OCI-LY1 (cell line): ENCODE measurements at regions not wholly inside any gene's neighbourhood (a gene's known extent, or its start where the extent isn't known, plus 50 kb on each side); places are given as distances from the start of the nearest gene placed in this dataset.

Source experiments
- H2AFZ ChIP-seq: fragments of 200-600 bp; sonication (generic), shearing (Covaris generic); 2 replicates; pipeline ENCODE4 v1.6.0; 2014; ENCODE audit warnings: antibody characterized with exemption, mild to moderate bottlenecking, low read length
- H3F3A ChIP-seq: fragments of 200-600 bp; sonication (generic), shearing (Covaris generic); 2 replicates; pipeline ENCODE4 v1.6.0; 2014; ENCODE audit warnings: mild to moderate bottlenecking, antibody characterized with exemption, low read length, moderate library complexity; ENCODE audit not compliant: insufficient read depth
- H3K27ac ChIP-seq: fragments of 200-600 bp; sonication (generic); 2 replicates; pipeline ENCODE4 v1.5.1; 2014; ENCODE audit warnings: low read length, mixed run types, mild to moderate bottlenecking, low read depth; ENCODE audit not compliant: poor library complexity, severe bottlenecking
- H3K27me3 ChIP-seq: fragments of 200-600 bp; sonication (generic); 2 replicates; pipeline ENCODE4 v1.6.0; 2014; ENCODE audit warnings: antibody characterized with exemption, mild to moderate bottlenecking, low read length, moderate library complexity; ENCODE audit not compliant: insufficient read depth
- H3K36me3 ChIP-seq: fragments of 200-600 bp; sonication (generic); 2 replicates; pipeline ENCODE4 v1.6.1; 2014; ENCODE audit warnings: mild to moderate bottlenecking, antibody characterized with exemption, low read length, moderate library complexity, mixed read lengths; ENCODE audit not compliant: insufficient read depth
- H3K4me1 ChIP-seq: fragments of 200-600 bp; sonication (generic); 2 replicates; pipeline ENCODE4 v1.5.1; 2014; ENCODE audit warnings: mild to moderate bottlenecking, low read length, moderate library complexity; ENCODE audit not compliant: insufficient read depth, severe bottlenecking
- H3K4me2 ChIP-seq: fragments of 200-600 bp; sonication (generic), shearing (Covaris generic); 2 replicates; pipeline ENCODE4 v1.6.1; 2014; ENCODE audit warnings: low read length
- H3K4me3 ChIP-seq: fragments of 200-600 bp; sonication (generic); 2 replicates; pipeline ENCODE4 v1.5.1; 2014; ENCODE audit warnings: low read length, low read depth, mild to moderate bottlenecking, mixed read lengths; ENCODE audit not compliant: poor library complexity, severe bottlenecking
- H3K79me2 ChIP-seq: fragments of 200-600 bp; shearing (Covaris generic); 2 replicates; pipeline ENCODE4 v1.6.1; 2016; ENCODE audit warnings: mixed run types, low read length, mixed read lengths; ENCODE audit not compliant: insufficient read depth
- H3K9ac ChIP-seq: fragments of 200-600 bp; sonication (generic), shearing (Covaris generic); 2 replicates; pipeline ENCODE4 v1.6.1; 2014; ENCODE audit warnings: mild to moderate bottlenecking, low read length, mixed read lengths
- H3K9me2 ChIP-seq: fragments of 200-600 bp; sonication (generic), shearing (Covaris generic); 2 replicates; pipeline ENCODE4 v1.6.1; 2014; ENCODE audit warnings: low read depth, mild to moderate bottlenecking, low read length, mixed read lengths
- H3K9me3 ChIP-seq: fragments of 200-600 bp; shearing (Covaris generic); 2 replicates; pipeline ENCODE4 v1.6.1; 2014; ENCODE audit warnings: low read length, mixed read lengths
- H4K20me1 ChIP-seq: fragments of 200-600 bp; sonication (generic), shearing (Covaris generic); 2 replicates; pipeline ENCODE4 v1.6.0; 2016; ENCODE audit warnings: mild to moderate bottlenecking, low read length; ENCODE audit not compliant: insufficient read depth
- CTCF ChIP-seq: fragments of 200-600 bp; sonication (generic), shearing (Covaris generic); IDR thresholded peaks from 2 replicates; pipeline ENCODE4 v1.5.1; 2017; ENCODE audit warnings: mild to moderate bottlenecking, antibody characterized with exemption, low read length, moderate library complexity, mixed read lengths
- EZH2 ChIP-seq: fragments of 200-600 bp; sonication (generic), shearing (Covaris generic); IDR thresholded peaks from 2 replicates; pipeline ENCODE4 v1.8.0; 2017; ENCODE audit warnings: borderline replicate concordance, mixed run types, mild to moderate bottlenecking, antibody characterized with exemption, low read length, moderate library complexity, mixed read lengths

- no peaks in the 10 kb centered on the region for H3K36me3 ChIP-seq
- H3K4me3 ChIP-seq: no peak overlapping the region
- no peaks in the 10 kb centered on the region for H3K79me2 ChIP-seq
- no peaks in the 10 kb centered on the region for H3K9me3 ChIP-seq
- no peak overlapping the region for H3K27ac ChIP-seq
- no peak overlapping the region for H2AFZ ChIP-seq
- H3F3A ChIP-seq: no peaks in the 10 kb centered on the region
- H3K9ac ChIP-seq: no peak overlapping the region
- H4K20me1 ChIP-seq: no peaks in the 10 kb centered on the region
- TF ChIP-seq EZH2 (no peak), CTCF (no peak)
- H3K9me2 ChIP-seq: no peaks in the 10 kb centered on the region
- H3K27me3 ChIP-seq: no peaks in the 10 kb centered on the region
- H3K4me1 ChIP-seq: no peaks in the 10 kb centered on the region
- no peak overlapping the region for H3K4me2 ChIP-seq
Observed at GRCh38 chr1:29475326-29475725, 239.0 kb downstream of the PTPRU start.

GRCh38 chr1:29474274-29475244 lies 238.2 kb downstream of the PTPRU start:
- Histone ChIP-seq H3K4me2 (no peak overlapping the region), H3K79me2 (no peaks in the 10 kb centered on the region), H3K36me3 (no peaks in the 10 kb centered on the region), H3K9ac (no peak overlapping the region), H3K4me3 (no peak overlapping the region), H3K4me1 (no peaks in the 10 kb centered on the region), H4K20me1 (no peaks in the 10 kb centered on the region), H3F3A (no peaks in the 10 kb centered on the region), H3K27me3 (no peaks in the 10 kb centered on the region), H3K9me2 (no peaks in the 10 kb centered on the region), H3K9me3 (no peaks in the 10 kb centered on the region), H2AFZ (no peak overlapping the region), H3K27ac (no peak overlapping the region)
- TF ChIP-seq CTCF (no peak), EZH2 (no peak)

- Histone ChIP-seq H3K9me3 (no peaks in the 10 kb centered on the region), H3K79me2 (no peaks in the 10 kb centered on the region), H4K20me1 (no peaks in the 10 kb centered on the region), H3K9me2 (no peaks in the 10 kb centered on the region), H3K27me3 (no peaks in the 10 kb centered on the region), H3F3A (no peaks in the 10 kb centered on the region), H3K9ac (no peak overlapping the region), H3K4me2 (no peak overlapping the region), H3K27ac (no peak overlapping the region), H3K4me3 (no peak overlapping the region), H2AFZ (no peak overlapping the region), H3K4me1 (no peaks in the 10 kb centered on the region), H3K36me3 (no peaks in the 10 kb centered on the region)
- TF ChIP-seq CTCF: no peak
- no peak for TF ChIP-seq EZH2
Observed at GRCh38 chr1:29473161-29473855, 237.0 kb downstream of the PTPRU start.
